Common myeloid progenitor, CD34-positive (primary cell): ENCODE measurements at regions not wholly inside any gene's neighbourhood (a gene's known extent, or its start where the extent isn't known, plus 50 kb on each side); places are given as distances from the start of the nearest gene placed in this dataset.
"Not testable (repeated sequence)": the region's sequence is repeated elsewhere in the genome, so short reads cannot be mapped to it uniquely, and the experiment has no call there.

Experiments used
- CTCF ChIA-PET: fragments of 350-600 bp; sonication (Branson Sonifier 250); formaldehyde crosslinking; loops from one replicate; lab custom pipeline; 2021; ENCODE audit warnings: antibody characterized with exemption; lab: Charles Lee
- POLR2A ChIA-PET: fragments of 350-600 bp; sonication (Branson Sonifier 250); formaldehyde crosslinking; loops from one replicate; lab custom pipeline; 2021; ENCODE audit warnings: antibody characterized with exemption; lab: Charles Lee
- DNase-seq, 3 donors: peaks; one replicate each; pipeline versions ENCODE4 v3.0.0 to v3.0.0-alpha.2; 2013
- H3K27ac ChIP-seq, 2 experiments: 1 replicate in 1 of 2; 2 replicates in 1 of 2; pipeline ENCODE4 v1.7.0; 2013; ENCODE audit warnings: inconsistent platforms in 2 of 2, low read length in 2 of 2, mild to moderate bottlenecking in 2 of 2, low read depth in 1 of 2, moderate library complexity in 1 of 2; ENCODE audit not compliant: severe bottlenecking in 2 of 2, insufficient read depth in 1 of 2, poor library complexity in 1 of 2
- H3K27me3 ChIP-seq, 5 experiments: replicated peaks in 2 of 5; 1 replicate in 3 of 5; 2 replicates in 2 of 5; pipeline versions ENCODE4 v1.6.1 to v1.7.0; 2013; ENCODE audit warnings: low read length in 4 of 5, mild to moderate bottlenecking in 2 of 5, moderate library complexity in 2 of 5, inconsistent platforms in 1 of 5; ENCODE audit not compliant: insufficient read depth in 5 of 5, control insufficient read depth in 4 of 5
- H3K36me3 ChIP-seq, 4 experiments: 1 replicate in 2 of 4; 2 replicates in 2 of 4; pipeline versions ENCODE4 v1.6.1 to v1.7.0; 2013; ENCODE audit warnings: low read length in 3 of 4, control low read depth in 1 of 4, mild to moderate bottlenecking in 1 of 4; ENCODE audit not compliant: control insufficient read depth in 4 of 4, insufficient read depth in 4 of 4
- H3K4me1 ChIP-seq, 4 experiments: 1 replicate in 3 of 4; 2 replicates in 1 of 4; pipeline versions ENCODE4 v1.6.1 to v1.7.1; 2013; ENCODE audit warnings: low read length in 3 of 4, mild to moderate bottlenecking in 3 of 4, control low read depth in 1 of 4, inconsistent platforms in 1 of 4, moderate library complexity in 1 of 4; ENCODE audit not compliant: control insufficient read depth in 4 of 4, insufficient read depth in 4 of 4; ENCODE audit errors: control extremely low read depth in 1 of 4
- H3K4me3 ChIP-seq, 7 experiments: 1 replicate in 4 of 7; 2 replicates in 3 of 7; pipeline versions ENCODE4 v1.5.1 to v1.7.0; 2013; ENCODE audit warnings: mild to moderate bottlenecking in 7 of 7, low read length in 6 of 7, moderate library complexity in 6 of 7, inconsistent platforms in 2 of 7, low read depth in 2 of 7, control low read depth in 1 of 7; ENCODE audit not compliant: insufficient read depth in 4 of 7, control insufficient read depth in 1 of 7; ENCODE audit errors: extremely low read depth in 1 of 7
- H3K9me3 ChIP-seq, 5 experiments: 1 replicate in 4 of 5; 2 replicates in 1 of 5; pipeline versions ENCODE4 v1.6.1 to v1.7.1; 2013; ENCODE audit warnings: low read length in 4 of 5, mild to moderate bottlenecking in 2 of 5, inconsistent platforms in 1 of 5, low read depth in 1 of 5, moderate library complexity in 1 of 5; ENCODE audit not compliant: control insufficient read depth in 4 of 5, insufficient read depth in 2 of 5; ENCODE audit errors: control extremely low read depth in 1 of 5
- WGBS: methylation state at CpG from one replicate; pipeline ENCODE4 v1.1.5; 2013; ENCODE audit not compliant: insufficient coverage; 5-methylcytosine and 5-hydroxymethylcytosine counted together

DNA sequence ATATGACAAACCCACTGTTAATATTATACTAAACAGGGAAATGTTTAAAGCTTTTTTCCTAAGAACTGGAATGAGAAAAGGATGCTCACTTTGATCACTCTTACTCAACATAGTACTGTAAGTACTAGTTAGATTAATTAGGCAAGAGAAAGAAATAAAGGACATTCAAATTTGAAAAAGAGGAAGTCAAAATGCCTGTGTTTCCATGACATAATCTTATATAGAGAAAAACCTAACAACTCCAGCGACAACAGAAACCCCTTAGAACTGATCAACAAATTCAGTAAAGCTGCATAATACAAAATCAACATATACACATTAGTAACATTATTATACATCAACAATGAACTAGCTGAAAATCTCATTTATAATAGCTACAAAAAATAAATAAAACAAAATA lies 200.6 kb upstream of the ROBO1 start:
- no CpG with 5 or more reads among the region's 1 CpG for WGBS

DNA sequence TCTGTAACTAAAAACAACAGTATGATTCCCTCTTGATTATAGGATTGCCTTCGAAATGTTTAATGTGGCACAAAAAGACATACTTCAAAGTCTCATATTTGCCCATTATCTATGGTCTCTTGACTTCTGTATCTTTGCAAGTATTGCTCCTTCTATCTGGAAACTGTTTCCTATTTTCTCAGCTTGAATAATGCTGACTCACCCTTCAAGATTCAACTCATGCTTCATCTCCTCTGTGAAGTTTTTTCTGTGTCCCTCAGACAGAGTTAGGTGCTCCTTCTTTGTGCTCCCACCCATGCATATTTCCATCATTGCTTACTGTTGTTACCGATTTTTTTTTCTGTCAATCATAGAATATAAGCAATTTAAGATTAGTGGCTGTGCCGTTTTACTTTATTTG lies 192.8 kb upstream of the ROBO1 start:
- WGBS: no CpG with 5 or more reads among the region's 3 CpGs
- Histone ChIP-seq H3K27me3 (no peaks in the 10 kb centered on the region), H3K4me1 (no peaks in the 10 kb centered on the region), H3K27ac (no peak overlapping the region), H3K36me3 (no peaks in the 10 kb centered on the region), H3K9me3 (no peaks in the 10 kb centered on the region), H3K4me3 (no peak overlapping the region)
- ChIA-PET CTCF (no interaction called here), POLR2A (no interaction called here)
- no peak for DNase-seq

More for the DNA sequence above, 200.6 kb upstream of the ROBO1 start:
- no peak for DNase-seq
- Histone ChIP-seq H3K9me3 (no peaks in the 10 kb centered on the region), H3K36me3 (no peaks in the 10 kb centered on the region), H3K27ac (no peak overlapping the region), H3K4me3 (no peak overlapping the region), H3K27me3 (no peaks in the 10 kb centered on the region), H3K4me1 (no peaks in the 10 kb centered on the region)
- ChIA-PET CTCF (interaction anchor here (0.6 kb wide), 1 partner anchor 54 kb away, joined by 3 read pairs; no protein-coding TSS in a partner anchor), POLR2A (no interaction called here)

DNA sequence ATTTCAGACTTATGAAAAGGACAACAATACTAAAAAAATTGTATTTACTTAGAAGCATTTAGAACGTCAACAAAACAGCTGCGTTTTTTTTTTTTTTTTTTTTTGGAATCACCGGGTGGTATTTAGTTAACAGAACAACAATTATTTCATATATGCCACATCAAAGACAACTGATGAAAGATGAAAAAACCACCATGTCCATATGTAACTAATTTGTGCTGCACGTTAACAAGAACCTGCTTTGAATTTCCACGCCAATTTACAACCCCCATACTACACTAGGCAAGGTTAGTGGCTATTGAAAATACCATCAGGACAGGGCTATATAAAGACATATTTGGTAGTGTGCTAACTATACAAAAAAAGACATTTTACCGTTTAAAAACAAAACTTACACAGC lies 189.3 kb upstream of the ROBO1 start:
- Histone ChIP-seq H3K27ac (no peak overlapping the region), H3K4me1 (no peaks in the 10 kb centered on the region), H3K9me3 (no peaks in the 10 kb centered on the region), H3K4me3 (no peak overlapping the region), H3K27me3 (no peaks in the 10 kb centered on the region), H3K36me3 (no peaks in the 10 kb centered on the region)
- no peak for DNase-seq
- ChIA-PET POLR2A (no interaction called here), CTCF (no interaction called here)
- no CpG with 5 or more reads among the region's 6 CpGs for WGBS

DNA sequence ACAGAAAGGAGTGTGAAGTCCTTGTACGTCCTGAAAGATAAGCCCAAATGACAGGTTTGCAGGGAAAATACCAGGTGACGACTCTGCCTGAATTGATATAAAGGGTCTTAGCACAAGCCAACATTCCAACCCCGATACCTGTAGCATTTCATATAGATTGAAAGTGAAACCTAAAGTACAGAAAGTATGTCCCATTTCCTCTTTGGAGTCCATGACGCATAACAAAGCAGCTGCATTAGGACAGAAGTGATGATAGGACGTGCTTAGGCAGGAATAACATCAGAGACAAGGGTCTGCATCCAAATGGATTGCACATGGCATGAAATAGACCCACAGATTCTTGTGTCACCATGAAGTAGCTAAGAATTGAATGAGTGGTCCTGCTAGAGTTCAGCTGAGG lies 187.0 kb upstream of the ROBO1 start:
- 86% methylated on average over 5 of the region's 5 CpGs for WGBS

DNA sequence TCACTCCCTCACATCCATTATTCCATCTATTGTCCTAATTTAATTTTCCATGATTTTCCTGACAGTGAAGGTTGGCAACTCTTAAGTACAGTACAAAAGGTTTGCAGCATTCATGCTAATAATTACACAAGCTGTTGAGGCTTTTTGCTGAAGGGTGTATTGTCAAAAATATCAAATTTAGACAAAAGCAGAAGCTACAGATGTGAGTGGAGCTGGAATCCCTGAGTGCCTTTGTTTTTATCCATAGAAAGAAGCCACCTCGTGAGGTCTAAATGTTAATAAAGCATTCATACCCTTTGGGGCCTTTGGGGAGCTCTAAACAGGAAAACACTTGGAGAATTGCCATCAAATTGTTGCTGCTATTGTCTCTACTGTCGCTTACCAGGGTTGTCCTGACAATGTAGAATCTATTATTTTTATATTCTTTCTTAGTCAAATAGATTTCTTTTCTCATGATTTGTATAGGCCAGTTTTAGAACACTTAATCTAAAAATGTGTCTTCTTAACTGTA lies 185.8 kb upstream of the ROBO1 start:
- Histone ChIP-seq H3K9me3 (no peaks in the 10 kb centered on the region), H3K27ac (no peak overlapping the region), H3K4me3 (no peak overlapping the region), H3K36me3 (no peaks in the 10 kb centered on the region), H3K27me3 (no peaks in the 10 kb centered on the region), H3K4me1 (no peaks in the 10 kb centered on the region)
- ChIA-PET CTCF (no interaction called here), POLR2A (no interaction called here)
- no peak for DNase-seq
- 100% methylated on average over 1 of the region's 2 CpGs for WGBS

More for the DNA sequence above, 187.0 kb upstream of the ROBO1 start:
- no peaks in the 10 kb centered on the region for H3K27me3 ChIP-seq
- H3K27ac ChIP-seq: no peak overlapping the region
- H3K4me3 ChIP-seq: no peak overlapping the region
- POLR2A ChIA-PET: no interaction called here
- no peaks in the 10 kb centered on the region for H3K4me1 ChIP-seq
- CTCF ChIA-PET: no interaction called here
- H3K9me3 ChIP-seq: no peaks in the 10 kb centered on the region
- H3K36me3 ChIP-seq: no peaks in the 10 kb centered on the region
- no peak for DNase-seq

DNA sequence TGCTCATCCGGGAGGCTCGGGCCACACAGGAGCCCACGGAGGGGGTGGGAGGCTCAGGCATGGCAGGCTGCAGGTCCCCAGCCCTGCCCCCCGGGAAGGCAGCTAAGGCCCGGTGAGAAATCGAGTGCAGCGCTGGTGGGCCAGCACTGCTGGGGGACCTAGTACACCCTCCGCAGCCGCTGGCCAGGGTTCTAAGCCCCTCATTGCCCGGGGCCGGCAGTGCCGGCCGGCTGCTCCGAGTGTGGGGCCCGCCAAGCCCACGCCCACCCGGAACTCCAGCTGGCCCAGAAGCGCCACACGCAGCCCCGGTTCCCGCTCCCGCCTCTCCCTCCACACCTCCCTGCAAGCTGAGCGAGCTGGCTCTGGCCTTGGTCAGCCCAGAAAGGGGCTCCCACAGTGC lies 183.6 kb upstream of the ROBO1 start:
- CTCF ChIA-PET, H3K36me3 ChIP-seq, H3K27me3 ChIP-seq, H3K9me3 ChIP-seq, POLR2A ChIA-PET, H3K4me1 ChIP-seq, H3K4me3 ChIP-seq, H3K27ac ChIP-seq, DNase-seq: not testable (repeated sequence)
- 94% methylated on average over 22 of the region's 23 CpGs for WGBS

DNA sequence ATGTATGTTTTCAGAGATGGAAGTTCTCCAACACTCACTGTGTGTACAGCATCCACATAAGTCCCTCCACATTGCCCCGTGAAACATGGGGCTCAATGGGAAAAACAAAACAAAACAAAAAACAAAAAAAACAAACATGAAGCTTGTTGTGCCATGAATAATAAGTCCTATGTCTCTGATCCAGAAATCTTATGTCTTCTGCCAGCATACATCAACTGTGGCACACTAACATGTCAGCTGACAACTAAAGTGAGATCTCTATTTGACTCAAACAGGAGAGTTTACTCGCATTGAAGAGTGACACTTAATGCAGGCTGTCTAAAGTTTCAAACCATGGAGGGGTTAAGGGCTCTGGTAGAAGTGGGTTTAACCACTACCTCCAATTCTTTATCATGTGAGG lies 180.2 kb upstream of the ROBO1 start:
- Histone ChIP-seq H3K36me3 (no peaks in the 10 kb centered on the region), H3K9me3 (no peaks in the 10 kb centered on the region), H3K27ac (no peak overlapping the region), H3K4me1 (no peaks in the 10 kb centered on the region), H3K27me3 (no peaks in the 10 kb centered on the region), H3K4me3 (no peak overlapping the region)
- POLR2A ChIA-PET: no interaction called here
- no CpG with 5 or more reads among the region's 2 CpGs for WGBS
- no peak for DNase-seq
- CTCF ChIA-PET: interaction anchor here (0.6 kb wide), 1 partner anchor 35 kb away, joined by 3 read pairs; no protein-coding TSS in a partner anchor
